Neural progenitor cell (in vitro differentiated cells): ENCODE measurements at regions not wholly inside any gene's neighbourhood (a gene's known extent, or its start where the extent isn't known, plus 50 kb on each side); places are given as distances from the start of the nearest gene placed in this dataset.

Experiments used
- DNase-seq: peaks from one replicate; pipeline ENCODE4 v3.0.0-alpha.2; 2016; ENCODE audit warnings: low spot score
- H2AFZ ChIP-seq: fragments of 200-600 bp; sonication (generic); replicated peaks from 2 replicates; pipeline ENCODE4 v1.6.1; 2016; ENCODE audit warnings: antibody characterized with exemption
- H3F3A ChIP-seq: fragments of 200-600 bp; sonication (generic); 2 replicates; pipeline ENCODE4 v1.6.1; 2016; ENCODE audit warnings: antibody characterized with exemption, low read depth
- H3K27ac ChIP-seq: fragments of 200-600 bp; sonication (generic); 2 replicates; pipeline ENCODE4 v1.5.1; 2016; ENCODE audit warnings: mild to moderate bottlenecking
- H3K27me3 ChIP-seq: fragments of 200-600 bp; sonication (generic); 2 replicates; pipeline ENCODE4 v1.6.1; 2016; ENCODE audit warnings: mild to moderate bottlenecking, moderate library complexity
- H3K36me3 ChIP-seq: fragments of 200-600 bp; sonication (generic); 2 replicates; pipeline ENCODE4 v1.5.1; 2016
- H3K4me1 ChIP-seq: fragments of 200-600 bp; sonication (generic); 2 replicates; pipeline ENCODE4 v1.6.1; 2016; ENCODE audit warnings: mixed run types
- H3K4me2 ChIP-seq: fragments of 200-600 bp; sonication (generic); 2 replicates; pipeline ENCODE4 v1.6.1; 2016
- H3K4me3 ChIP-seq: fragments of 200-600 bp; sonication (generic); 2 replicates; pipeline ENCODE4 v1.5.1; 2016
- H3K79me2 ChIP-seq: fragments of 200-600 bp; sonication (generic); 2 replicates; pipeline ENCODE4 v1.6.1; 2016; ENCODE audit warnings: low read depth
- H3K9ac ChIP-seq: fragments of 200-600 bp; sonication (generic); 2 replicates; pipeline ENCODE4 v1.6.1; 2016
- H3K9me3 ChIP-seq: fragments of 200-600 bp; sonication (generic); 2 replicates; pipeline ENCODE4 v1.5.1; 2016; ENCODE audit warnings: low read depth
- H4K20me1 ChIP-seq: fragments of 200-600 bp; sonication (generic); 2 replicates; pipeline ENCODE4 v1.6.1; 2016; ENCODE audit warnings: low read depth
- H3K27ac Mint-ChIP-seq: 3 replicates; pipeline ENCODE4 v1.8.0; 2021; ENCODE audit warnings: mixed read lengths
- H3K27me3 Mint-ChIP-seq: 2 replicates; pipeline ENCODE4 v1.8.0; 2022; ENCODE audit warnings: low read depth, mild to moderate bottlenecking, inconsistent platforms, moderate library complexity, mixed read lengths; ENCODE audit not compliant: insufficient read depth
- H3K36me3 Mint-ChIP-seq: 3 replicates; pipeline ENCODE4 v1.8.0; 2021; ENCODE audit warnings: mixed read lengths
- H3K4me1 Mint-ChIP-seq: 3 replicates; pipeline ENCODE4 v1.8.0; 2021; ENCODE audit warnings: mixed read lengths
- H3K4me3 Mint-ChIP-seq: 3 replicates; pipeline ENCODE4 v1.8.0; 2021; ENCODE audit warnings: mild to moderate bottlenecking, moderate library complexity, mixed read lengths
- H3K9me3 Mint-ChIP-seq: 3 replicates; pipeline ENCODE4 v1.8.0; 2020; ENCODE audit warnings: mixed read lengths
- CTCF ChIP-seq: fragments of 200-600 bp; sonication (generic); IDR thresholded peaks from 2 replicates; pipeline ENCODE4 v1.5.1; 2017; ENCODE audit warnings: antibody characterized with exemption, mild to moderate bottlenecking
- EZH2 ChIP-seq: fragments of 200-600 bp; sonication (generic); IDR thresholded peaks from 2 replicates; pipeline ENCODE4 v1.6.1; 2017; ENCODE audit warnings: antibody characterized with exemption, mild to moderate bottlenecking, moderate library complexity
- EZH2phosphoT487 ChIP-seq: fragments of 200-600 bp; sonication (generic); IDR thresholded peaks from 2 replicates; pipeline ENCODE4 v1.6.1; 2017; ENCODE audit warnings: antibody characterized with exemption

GRCh38 chr14:71551291-71551950 lies 380.8 kb upstream of the RGS6 start:
- peaks cover 3% of the 10 kb centered on the region for H3K4me1 Mint-ChIP-seq
- Histone ChIP-seq H3K79me2 (no peaks in the 10 kb centered on the region), H3F3A (no peaks in the 10 kb centered on the region), H3K27ac (no peak overlapping the region), H4K20me1 (no peaks in the 10 kb centered on the region), H3K27me3 (no peaks in the 10 kb centered on the region), H3K36me3 (no peaks in the 10 kb centered on the region), H3K4me2 (no peak overlapping the region), H3K4me1 (no peaks in the 10 kb centered on the region), H3K4me3 (no peak overlapping the region), H3K9me3 (no peaks in the 10 kb centered on the region), H3K9ac (no peak overlapping the region), H2AFZ (no peak overlapping the region)
- no peaks in the 10 kb centered on the region for H3K36me3 Mint-ChIP-seq
- H3K4me3 Mint-ChIP-seq = no peak overlapping the region
- DNase-seq = no peak
- no peak overlapping the region for H3K27ac Mint-ChIP-seq
- H3K9me3 Mint-ChIP-seq = no peaks in the 10 kb centered on the region
- no peaks in the 10 kb centered on the region for H3K27me3 Mint-ChIP-seq
- no peak for TF ChIP-seq EZH2
- TF ChIP-seq EZH2phosphoT487 = no peak
- TF ChIP-seq CTCF = no peak

- Histone ChIP-seq H3K36me3 (no peaks in the 10 kb centered on the region), H3K9ac (no peak overlapping the region), H3K4me2 (no peak overlapping the region), H3K9me3 (no peaks in the 10 kb centered on the region), H3K79me2 (no peaks in the 10 kb centered on the region), H3K4me1 (no peaks in the 10 kb centered on the region), H2AFZ (no peak overlapping the region), H3K4me3 (no peak overlapping the region), H3F3A (no peaks in the 10 kb centered on the region), H3K27ac (no peak overlapping the region), H3K27me3 (no peaks in the 10 kb centered on the region), H4K20me1 (no peaks in the 10 kb centered on the region)
- no peak overlapping the region for H3K4me3 Mint-ChIP-seq
- no peak for DNase-seq
- H3K27me3 Mint-ChIP-seq = no peaks in the 10 kb centered on the region
- H3K36me3 Mint-ChIP-seq = no peaks in the 10 kb centered on the region
- no peak overlapping the region for H3K27ac Mint-ChIP-seq
- TF ChIP-seq CTCF (no peak), EZH2 (no peak), EZH2phosphoT487 (no peak)
- H3K9me3 Mint-ChIP-seq = no peaks in the 10 kb centered on the region
- H3K4me1 Mint-ChIP-seq = peaks cover 3% of the 10 kb centered on the region
Measured at GRCh38 chr14:71552809-71553208, 379.4 kb upstream of the RGS6 start.

GRCh38 chr14:71553779-71554178 lies 378.4 kb upstream of the RGS6 start:
- Histone ChIP-seq H3K9ac (no peak overlapping the region), H3F3A (peaks cover 4% of the 10 kb centered on the region), H3K9me3 (no peaks in the 10 kb centered on the region), H3K79me2 (no peaks in the 10 kb centered on the region), H3K4me2 (no peak overlapping the region), H3K36me3 (no peaks in the 10 kb centered on the region), H4K20me1 (no peaks in the 10 kb centered on the region), H3K4me1 (no peaks in the 10 kb centered on the region), H3K27me3 (no peaks in the 10 kb centered on the region), H2AFZ (no peak overlapping the region), H3K27ac (no peak overlapping the region), H3K4me3 (no peak overlapping the region)
- no peak for TF ChIP-seq EZH2phosphoT487
- TF ChIP-seq CTCF = no peak
- no peak for TF ChIP-seq EZH2
- DNase-seq = no peak
- Mint-ChIP-seq H3K9me3 (no peaks in the 10 kb centered on the region), H3K4me3 (no peak overlapping the region), H3K36me3 (no peaks in the 10 kb centered on the region), H3K27ac (no peak overlapping the region), H3K4me1 (peaks cover 3% of the 10 kb centered on the region), H3K27me3 (no peaks in the 10 kb centered on the region)
